RWPE1 (cell line): ENCODE measurements at regions not wholly inside any gene's neighbourhood (a gene's known extent, or its start where the extent isn't known, plus 50 kb on each side); places are given as distances from the start of the nearest gene placed in this dataset.
A peak's percentile ranks its signal among the peaks of the same experiment; 100 is the strongest.
"Not testable (repeated sequence)": the region's sequence is repeated elsewhere in the genome, so short reads cannot be mapped to it uniquely, and the experiment has no call there.

ENCODE experiments used
- CTCF ChIA-PET: fragments of 350-600 bp; sonication (Branson Sonifier 250); formaldehyde crosslinking; extraction: SDS; loops from one replicate; lab custom pipeline; 2021; lab: Yijun Ruan, JAX
- POLR2A ChIA-PET: fragments of 400-600 bp; formaldehyde crosslinking; extraction: SDS; loops from one replicate; lab custom pipeline; 2020; ENCODE audit warnings: antibody characterized with exemption; ENCODE audit not compliant: low non-redundant PET; lab: Yijun Ruan, JAX
- DNase-seq: peaks from one replicate; pipeline ENCODE4 v3.0.0; 2012; ENCODE audit warnings: low spot score
- H3K27ac ChIP-seq: fragments of 450-650 bp; 2 replicates; pipeline ENCODE4 v1.5.1; 2017
- TF ChIP-seq, protein P1 (sequence below): fragments of 450-650 bp; conservative IDR thresholded peaks from 2 replicates; pipeline ENCODE4 v1.5.1; 2017; ENCODE audit warnings: low read depth, mild to moderate bottlenecking

DNA sequence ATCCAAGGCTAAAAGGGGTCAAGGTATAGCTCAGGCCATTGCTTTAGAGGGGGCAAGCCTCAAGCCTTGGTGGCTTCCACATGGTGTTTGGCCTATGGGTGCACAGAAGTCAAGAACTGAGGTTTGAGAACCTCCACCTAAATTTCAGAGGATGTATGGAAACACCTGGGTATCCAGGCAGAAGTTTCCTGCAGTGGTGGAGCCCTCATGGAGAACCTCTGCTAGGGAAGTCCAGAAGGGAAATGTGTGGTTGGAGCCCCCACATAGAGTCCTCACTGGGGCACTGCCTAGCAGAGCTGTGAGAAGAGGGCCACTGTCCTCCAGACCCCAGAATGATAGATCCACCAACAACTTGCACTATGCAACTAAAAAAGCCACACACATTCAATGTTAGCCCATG lies 678.7 kb upstream of the ADGRB3 start:
- TF ChIP-seq, protein P1, sequence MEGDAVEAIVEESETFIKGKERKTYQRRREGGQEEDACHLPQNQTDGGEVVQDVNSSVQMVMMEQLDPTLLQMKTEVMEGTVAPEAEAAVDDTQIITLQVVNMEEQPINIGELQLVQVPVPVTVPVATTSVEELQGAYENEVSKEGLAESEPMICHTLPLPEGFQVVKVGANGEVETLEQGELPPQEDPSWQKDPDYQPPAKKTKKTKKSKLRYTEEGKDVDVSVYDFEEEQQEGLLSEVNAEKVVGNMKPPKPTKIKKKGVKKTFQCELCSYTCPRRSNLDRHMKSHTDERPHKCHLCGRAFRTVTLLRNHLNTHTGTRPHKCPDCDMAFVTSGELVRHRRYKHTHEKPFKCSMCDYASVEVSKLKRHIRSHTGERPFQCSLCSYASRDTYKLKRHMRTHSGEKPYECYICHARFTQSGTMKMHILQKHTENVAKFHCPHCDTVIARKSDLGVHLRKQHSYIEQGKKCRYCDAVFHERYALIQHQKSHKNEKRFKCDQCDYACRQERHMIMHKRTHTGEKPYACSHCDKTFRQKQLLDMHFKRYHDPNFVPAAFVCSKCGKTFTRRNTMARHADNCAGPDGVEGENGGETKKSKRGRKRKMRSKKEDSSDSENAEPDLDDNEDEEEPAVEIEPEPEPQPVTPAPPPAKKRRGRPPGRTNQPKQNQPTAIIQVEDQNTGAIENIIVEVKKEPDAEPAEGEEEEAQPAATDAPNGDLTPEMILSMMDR: no peak
- no peak for DNase-seq
- ChIA-PET POLR2A (no interaction called here), CTCF (no interaction called here)
- no peak overlapping the region for H3K27ac ChIP-seq

DNA sequence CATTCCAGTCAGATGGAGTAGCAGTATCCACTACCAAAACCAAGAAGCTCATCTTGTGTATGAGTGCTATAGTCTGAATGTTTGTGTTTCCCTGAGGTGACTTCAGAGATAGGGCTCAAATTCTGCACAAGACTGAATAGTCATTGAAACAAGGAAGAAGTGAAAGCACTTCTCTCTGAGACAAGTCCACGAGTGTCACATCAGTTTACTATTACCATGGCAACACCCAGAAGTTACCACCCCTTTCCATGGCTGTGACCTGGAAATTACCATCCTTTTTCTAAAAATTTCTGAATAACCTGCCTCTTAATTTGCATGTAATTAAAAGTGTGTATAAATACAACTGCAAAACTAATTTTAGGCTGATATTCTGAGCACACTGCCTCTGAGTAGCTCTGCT lies 682.1 kb upstream of the ADGRB3 start:
- POLR2A ChIA-PET: no interaction called here
- CTCF ChIA-PET: no interaction called here
- no peak overlapping the region for H3K27ac ChIP-seq
- TF ChIP-seq, protein P1: no peak
- no peak for DNase-seq

DNA sequence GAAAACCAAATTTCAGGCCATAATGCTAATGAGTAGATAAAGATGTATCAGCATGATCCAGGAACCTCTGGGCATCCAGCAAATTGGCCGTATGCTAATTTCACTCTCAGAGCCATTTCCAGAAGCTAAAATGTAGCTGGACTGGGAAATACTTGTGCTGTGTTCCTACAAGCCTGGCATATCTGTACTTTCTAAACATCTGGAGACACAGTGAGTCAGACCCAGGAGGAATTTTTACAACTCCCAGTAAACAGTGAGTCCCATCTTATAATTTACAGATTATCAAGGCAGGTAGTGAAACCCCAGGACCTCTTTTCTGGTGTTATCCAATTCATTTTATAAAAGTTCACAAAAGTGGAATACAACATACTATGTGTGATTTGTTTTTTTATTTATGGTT lies 683.0 kb upstream of the ADGRB3 start:
- POLR2A ChIA-PET: no interaction called here
- TF ChIP-seq, protein P1: no peak
- peak; percentile 36 for DNase-seq
- no peak overlapping the region for H3K27ac ChIP-seq
- CTCF ChIA-PET: interaction anchor here (0.7 kb wide), 1 partner anchor 259 kb away, joined by 4 read pairs; no protein-coding TSS in a partner anchor

DNA sequence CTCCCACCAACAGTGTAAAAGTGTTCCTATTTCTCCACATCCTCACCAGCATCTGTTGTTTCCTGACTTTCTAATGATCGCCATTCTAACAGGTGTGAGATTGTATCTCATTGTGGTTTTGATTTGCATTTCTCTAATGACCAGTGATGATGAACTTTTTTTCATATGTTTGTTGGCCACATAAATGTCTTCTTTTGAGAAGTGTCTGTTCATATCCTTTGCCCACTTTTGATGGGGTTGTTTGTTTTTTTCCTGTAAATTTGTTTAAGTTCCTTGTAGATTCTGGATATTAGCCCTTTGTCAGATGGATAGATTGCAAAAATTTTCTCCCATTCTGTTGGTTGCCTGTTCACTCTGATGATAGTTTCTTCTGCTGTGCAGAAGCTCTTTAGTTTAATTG lies 687.3 kb upstream of the ADGRB3 start:
- CTCF ChIA-PET, H3K27ac ChIP-seq, POLR2A ChIA-PET, DNase-seq: not testable (repeated sequence)

DNA sequence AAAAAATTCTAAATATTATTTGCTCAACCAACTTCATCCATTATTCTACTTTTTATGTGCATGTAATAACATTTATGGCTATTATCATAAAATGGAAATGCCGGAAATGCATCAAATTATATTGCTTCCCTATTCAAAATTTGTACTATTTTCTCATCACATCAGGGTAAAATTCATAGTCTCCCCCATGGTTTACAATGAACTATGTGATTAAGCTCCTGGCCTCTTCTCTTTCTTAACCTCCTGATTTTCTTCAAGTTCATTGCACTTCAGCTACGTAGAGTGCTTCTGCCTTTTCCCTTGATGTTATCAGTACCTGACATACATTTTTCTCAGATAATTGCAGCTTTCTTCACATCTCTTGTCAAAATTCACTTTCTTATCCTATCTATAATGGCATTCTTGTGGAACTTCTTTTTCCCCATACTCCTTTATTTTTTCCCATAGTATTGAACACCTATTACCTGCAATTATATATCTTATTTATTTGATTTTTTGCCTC lies 699.1 kb upstream of the ADGRB3 start:
- no peak for DNase-seq
- POLR2A ChIA-PET: no interaction called here
- CTCF ChIA-PET: interaction anchor here (0.5 kb wide), 1 partner anchor 707 kb away, joined by 3 read pairs; no protein-coding TSS in a partner anchor
- TF ChIP-seq, protein P1: no peak
- no peak overlapping the region for H3K27ac ChIP-seq

DNA sequence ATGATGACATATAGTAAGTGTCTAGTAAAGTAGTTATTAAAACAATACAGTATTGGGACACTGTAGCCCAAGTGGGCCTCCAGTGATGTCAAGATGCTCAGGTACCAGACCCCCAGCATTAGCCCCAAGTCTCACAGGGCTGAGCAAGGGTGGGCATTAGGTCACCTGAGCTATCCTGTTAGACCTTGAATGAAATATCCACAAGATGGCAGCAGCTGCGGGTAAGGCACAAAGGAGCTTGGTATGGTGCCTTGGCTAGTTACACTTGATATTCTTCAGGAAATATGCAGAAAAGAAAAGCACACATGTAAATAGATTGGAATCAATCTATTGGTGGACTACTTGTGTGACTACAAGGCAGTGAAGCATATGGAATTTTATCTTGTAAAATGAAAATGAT lies 701.8 kb upstream of the ADGRB3 start:
- H3K27ac ChIP-seq: no peak overlapping the region
- ChIA-PET CTCF (interaction anchor here (0.6 to 0.7 kb wide), 2 partner anchors 120 to 1528 kb away, joined by 3 read pairs; no protein-coding TSS in a partner anchor), POLR2A (no interaction called here)
- no peak for DNase-seq
- TF ChIP-seq, protein P1: no peak

DNA sequence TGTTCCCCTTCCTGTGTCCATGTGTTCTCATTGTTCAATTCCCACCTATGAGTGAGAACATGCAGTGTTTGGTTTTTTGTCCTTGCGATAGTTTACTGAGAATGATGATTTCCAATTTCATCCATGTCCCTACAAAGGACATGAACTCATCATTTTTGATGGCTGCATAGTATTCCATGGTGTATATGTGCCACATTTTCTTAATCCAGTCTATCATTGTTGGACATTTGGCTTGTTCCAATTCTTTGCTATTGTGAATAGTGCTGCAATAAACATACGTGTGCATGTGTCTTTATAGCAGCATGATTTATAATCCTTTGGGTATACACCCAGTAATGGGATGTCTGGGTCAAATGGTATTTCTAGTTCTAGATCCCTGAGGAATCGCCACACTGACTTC lies 712.5 kb upstream of the ADGRB3 start:
- POLR2A ChIA-PET, H3K27ac ChIP-seq, DNase-seq, CTCF ChIA-PET: not testable (repeated sequence)

DNA sequence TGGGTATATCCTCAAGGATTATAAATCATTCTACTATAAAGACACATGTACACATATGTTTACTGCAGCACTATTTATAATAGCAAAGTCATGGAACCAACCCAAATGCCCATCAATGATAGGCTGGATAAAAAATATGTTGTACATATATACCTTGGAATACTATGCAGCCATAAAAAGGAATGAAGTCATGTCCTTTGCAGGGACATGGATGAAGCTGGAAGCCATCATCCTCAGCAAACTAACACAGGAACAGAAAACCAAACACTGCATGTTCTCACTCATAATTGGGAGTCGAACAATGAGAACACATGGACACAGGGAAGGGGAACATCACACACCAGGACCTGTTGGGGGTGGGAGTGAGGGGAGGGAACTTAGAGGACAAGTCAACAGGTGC lies 715.0 kb upstream of the ADGRB3 start:
- CTCF ChIA-PET, H3K27ac ChIP-seq, DNase-seq, POLR2A ChIA-PET: not testable (repeated sequence)
